ENCODE measurements at regions not wholly inside any gene's neighbourhood (a gene's known extent, or its start where the extent isn't known, plus 50 kb on each side); places are given as distances from the start of the nearest gene placed in this dataset.
A peak's percentile ranks its signal among the peaks of the same experiment; 100 is the strongest.

- intact Hi-C loops (cut with micrococcal nuclease): no loop called here
- CTCF ChIA-PET (ENCODE audit: low intra/inter-chr PET ratio): no interaction called here
- peak; percentile 45 for TF ChIP-seq REST (IDR thresholded peaks at IDR 0.05; ENCODE audit: borderline replicate concordance)
- TF ChIP-seq REST (CRISPR knock-in tag; IDR thresholded peaks at IDR 0.05; ENCODE audit: low read depth): no peak
- TF ChIP-seq PHF8 (IDR thresholded peaks at IDR 0.05; ENCODE audit: borderline replicate concordance, low read length): no peak
- TF ChIP-seq CUX1 (CRISPR knock-in tag; IDR thresholded peaks at IDR 0.05): no peak
- 0 out of 2 replicates have a peak, but pooled peaks have one; percentile 21 for TF ChIP-seq CBFA2T3 (IDR thresholded peaks at IDR 0.05)
- peak; percentile 25; the same call in 1 of the 2 replicates for TF ChIP-seq ARID1B (IDR thresholded peaks at IDR 0.05)
- TF ChIP-seq LARP7 (IDR thresholded peaks at IDR 0.05): no peak
- TF ChIP-seq TAL1 (IDR thresholded peaks at IDR 0.05): peak; percentile 42
Measured at GRCh38 chr10:29037348-29038113, 251.3 kb upstream of the LYZL1 start.

More at GRCh38 chr10:29037348-29038113, 251.3 kb upstream of the LYZL1 start:
- Histone ChIP-seq H3K27me3 (ENCODE audit: control insufficient read depth in 2 of 2, insufficient read depth in 2 of 2, low read length in 2 of 2) (peaks cover 10 to 22% of the 10 kb centered on the region in 2 experiments), H3K79me2 (ENCODE audit: control insufficient read depth, insufficient read depth, low read length) (no peaks in the 10 kb centered on the region), H3K4me3 (no peak overlapping the region), H3K9ac (ENCODE audit: insufficient read depth in 1 of 2, low read depth in 2 of 2, low read length in 2 of 2) (no peak overlapping the region), H4K20me1 (replicated peaks; ENCODE audit: control insufficient read depth, insufficient read depth, low read length) (no peaks in the 10 kb centered on the region), H3K27ac (ENCODE audit: extremely low read depth, low read depth, low read length) (no peak overlapping the region), H3K9me3 (replicated peaks; ENCODE audit: control insufficient read depth, insufficient read depth, low read depth, low read length) (no peaks in the 10 kb centered on the region), H3K9me1 (ENCODE audit: control insufficient read depth, insufficient read depth, low read length) (no peaks in the 10 kb centered on the region), H3K4me2 (ENCODE audit: insufficient read depth, low read length) (no peak overlapping the region), H3K4me1 (replicated peaks in 1 of 2; ENCODE audit: control insufficient read depth in 2 of 2, insufficient read depth in 2 of 2, low read length in 2 of 2) (no peaks in the 10 kb centered on the region), H2AFZ (ENCODE audit: low read depth, low read length) (no peak overlapping the region), H3K36me3 (ENCODE audit: control insufficient read depth, insufficient read depth, low read length) (no peaks in the 10 kb centered on the region)
- FAIRE-seq (no peak), ATAC-seq (no peak), DNase-seq (ENCODE audit: extremely low read depth in 1 of 4, low spot score in 3 of 4) (no peak)
- POLR2A ChIA-PET: interaction anchor here (0.8 to 1.2 kb wide), 2 partner anchors 14 to 98 kb away, joined by 3 to 4 read pairs; no protein-coding TSS in a partner anchor
- no TSS peak for BruUV-seq (replicated peaks)
- 0% methylated on average over 12 of the region's 12 CpGs for WGBS (ENCODE audit: insufficient coverage, low coverage, missing lambda C conversion rate)
- in situ Hi-C loops (cut with MboI): no loop called here
